Renal pelvis (tissue), 1 donor: ENCODE measurements at regions not wholly inside any gene's neighbourhood (a gene's known extent, or its start where the extent isn't known, plus 50 kb on each side); places are given as distances from the start of the nearest gene placed in this dataset.

Source experiments
- DNase-seq: peaks from one replicate; pipeline ENCODE4 v3.0.0-alpha.2; 2013

DNA sequence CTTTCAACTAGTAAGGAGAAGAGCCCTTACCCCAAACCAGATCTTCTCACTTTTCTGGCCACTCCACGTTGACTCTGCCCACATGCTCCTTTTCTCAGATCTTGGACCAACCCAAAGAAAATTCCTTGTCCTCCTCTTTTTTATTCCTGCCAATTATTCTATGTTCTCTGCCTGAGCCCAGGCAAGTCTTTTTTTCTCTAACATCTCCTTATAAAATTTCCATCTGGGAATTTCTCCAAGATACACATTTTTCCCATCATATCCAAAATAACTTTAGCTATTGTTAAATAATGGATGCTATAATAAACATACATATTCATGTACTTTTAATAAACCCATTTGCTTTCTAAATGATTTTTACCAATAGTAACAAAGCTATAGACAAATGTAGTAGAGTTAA, 726.0 kb upstream of the ZNF385D start:
- no peak for DNase-seq

DNA sequence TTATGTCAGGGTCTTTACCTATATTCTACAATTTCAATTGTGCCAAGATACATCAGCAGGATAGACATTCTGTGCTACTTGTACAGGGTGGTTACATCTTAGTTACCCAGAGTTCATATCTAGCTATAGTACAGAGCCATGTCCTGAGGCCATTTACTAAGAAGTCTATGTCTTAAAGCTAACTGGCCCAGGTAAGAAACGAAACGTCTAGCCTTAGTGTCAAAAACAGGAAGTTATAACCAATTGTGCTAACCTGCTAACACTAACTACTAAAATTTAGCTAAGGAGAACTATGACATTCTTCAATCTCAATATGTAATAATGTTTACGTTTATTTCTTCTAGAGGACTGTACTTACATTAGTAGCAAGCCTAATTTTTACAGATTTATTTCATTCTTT, 717.2 kb upstream of the UBE2E2 start:
- no peak for DNase-seq

DNA sequence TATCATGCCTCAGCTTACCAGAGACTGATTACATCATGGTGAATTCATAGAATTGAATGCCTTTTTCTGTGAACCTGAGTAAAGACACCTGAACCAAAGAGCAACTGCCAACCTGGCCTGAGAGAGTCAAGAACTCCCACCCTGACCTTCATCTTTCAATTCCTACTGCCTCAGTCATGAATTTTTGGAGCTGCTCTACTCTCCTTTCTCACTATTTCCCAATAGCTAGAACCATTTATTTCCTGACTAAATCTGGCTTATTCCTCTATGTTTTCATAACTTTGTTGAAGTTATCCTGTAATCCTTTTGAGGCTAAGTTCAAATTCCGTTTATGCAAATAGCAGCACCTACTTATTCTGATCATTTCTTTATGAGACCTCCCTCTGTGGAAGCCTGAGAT, 712.4 kb upstream of the UBE2E2 start:
- no peak for DNase-seq

DNA sequence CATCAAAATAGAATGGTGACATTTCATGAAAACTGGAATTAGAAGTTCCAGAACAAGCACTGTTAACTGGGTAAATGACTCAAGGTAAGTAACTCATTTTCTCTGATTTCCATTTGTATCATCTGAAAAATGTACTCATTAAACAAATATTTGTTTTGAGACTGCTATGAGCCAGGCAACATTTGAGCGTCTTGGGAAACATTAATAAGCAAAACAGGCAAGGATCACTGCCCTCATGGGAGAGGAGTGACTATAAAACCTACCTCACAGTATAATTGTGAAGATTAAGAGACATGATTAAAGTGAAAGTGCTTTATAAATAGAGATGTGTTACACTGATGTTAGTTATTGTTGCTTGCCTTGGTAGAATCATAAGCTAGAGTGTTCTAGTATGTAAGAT, 711.8 kb upstream of the UBE2E2 start:
- no peak for DNase-seq

DNA sequence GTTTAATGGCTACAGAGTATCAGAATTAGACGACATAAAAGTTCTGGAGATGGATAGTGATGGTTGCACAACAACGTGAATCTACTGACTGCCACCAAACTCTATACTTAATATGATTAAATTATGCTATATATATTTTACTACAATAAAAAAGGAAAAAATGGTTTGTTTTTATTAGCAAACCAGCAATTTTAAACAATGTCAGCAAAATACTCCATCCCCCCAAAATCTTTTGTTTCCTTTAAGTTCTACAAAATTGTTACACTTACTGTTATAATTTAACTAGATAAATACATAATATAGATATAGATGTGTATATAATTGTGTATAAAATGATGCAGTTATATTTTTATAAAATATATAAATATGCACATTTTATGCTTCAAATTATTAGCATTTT, 710.8 kb upstream of the UBE2E2 start:
- DNase-seq = no peak

DNA sequence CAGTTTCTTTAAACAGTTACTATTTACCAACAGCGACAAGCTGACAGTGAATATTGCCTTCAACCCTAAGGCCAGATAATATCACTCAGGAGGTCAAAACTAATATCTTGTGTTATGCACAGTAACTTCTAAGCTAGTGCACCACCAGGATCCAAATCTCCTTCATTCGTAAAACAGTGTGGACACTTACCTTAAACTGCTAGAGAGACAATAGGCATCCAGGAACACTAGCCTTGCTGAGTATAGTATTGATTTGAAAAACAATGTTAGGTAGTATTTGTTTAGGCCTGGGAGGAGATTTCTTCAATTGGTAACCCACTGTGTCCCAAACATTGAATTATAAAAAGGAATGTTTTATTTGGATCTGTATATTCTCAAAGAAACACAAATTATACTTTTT, 707.9 kb upstream of the UBE2E2 start:
- no peak for DNase-seq

DNA sequence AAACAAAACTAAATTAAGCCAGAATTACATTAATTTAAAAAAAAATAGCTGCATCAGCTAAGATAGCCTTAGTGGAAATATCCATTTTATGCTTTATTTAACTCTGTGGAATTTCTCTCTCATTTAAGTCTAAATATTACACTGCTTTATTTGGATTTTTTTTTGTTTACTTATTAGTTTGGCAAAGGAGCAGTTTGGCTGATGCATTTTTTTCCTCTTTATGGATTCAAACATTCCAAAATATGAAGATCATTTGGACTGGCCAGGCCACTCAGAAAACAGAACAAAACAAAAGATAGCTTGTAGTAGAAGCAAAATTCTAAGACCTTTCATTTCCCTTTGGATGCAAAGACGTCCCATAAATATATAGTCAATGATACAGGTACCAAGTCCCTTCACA, 707.3 kb upstream of the UBE2E2 start:
- no peak for DNase-seq

DNA sequence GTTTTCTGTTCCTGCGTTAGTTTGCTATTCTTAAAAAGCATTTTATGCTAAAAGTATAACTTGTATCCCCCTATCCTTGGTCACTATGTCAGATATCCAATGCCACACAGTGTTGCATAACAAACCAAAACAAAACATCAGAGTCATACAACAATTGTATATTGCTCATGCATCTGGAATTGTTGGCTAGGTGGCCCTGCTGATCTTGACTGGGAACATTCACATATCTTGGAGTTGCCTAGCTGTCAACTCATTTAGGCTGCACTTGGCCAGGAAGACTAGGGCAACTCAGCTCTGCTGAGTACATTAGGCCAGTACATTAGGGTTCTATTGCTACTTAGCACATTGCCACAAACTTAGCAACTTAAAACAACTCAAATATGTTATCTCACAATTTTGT, 706.5 kb upstream of the UBE2E2 start:
- no peak for DNase-seq

DNA sequence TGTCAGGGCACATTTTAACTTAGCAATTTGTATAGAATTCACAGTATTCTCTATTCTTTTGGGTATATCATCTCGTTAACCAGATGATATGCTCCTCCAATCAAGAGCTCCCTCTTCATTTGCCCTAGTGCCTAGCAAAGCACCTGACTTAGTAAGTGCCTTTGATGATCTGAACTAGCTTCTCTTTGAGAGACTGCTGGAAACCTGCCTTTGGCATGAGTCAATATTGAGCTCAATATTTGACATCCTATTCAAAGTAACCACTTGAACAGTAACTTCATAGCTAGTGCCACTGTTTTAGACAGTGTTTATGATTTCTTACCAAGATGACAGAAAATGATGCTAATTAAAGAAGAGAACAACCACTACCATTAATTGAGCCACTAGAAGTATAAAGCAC, 696.3 kb upstream of the UBE2E2 start:
- DNase-seq = no peak

DNA sequence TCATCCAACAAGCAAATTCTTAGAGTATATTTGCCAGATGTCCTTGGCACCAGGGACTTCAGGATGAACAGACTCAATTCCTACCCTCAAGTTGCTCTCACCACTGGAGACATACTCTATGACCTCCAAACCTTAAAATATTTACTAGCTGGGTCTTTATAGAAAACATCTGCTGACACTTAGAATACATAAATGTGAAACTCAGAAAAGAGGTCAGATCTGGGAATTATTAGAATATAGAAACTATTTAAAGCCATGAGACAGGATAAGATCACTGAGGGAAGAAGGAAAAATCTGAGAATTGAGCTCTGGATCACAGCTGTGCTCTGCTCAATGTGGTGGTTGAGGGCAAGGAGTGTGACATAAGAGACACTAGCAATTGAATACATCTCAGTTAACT, 695.4 kb upstream of the UBE2E2 start:
- DNase-seq = no peak

DNA sequence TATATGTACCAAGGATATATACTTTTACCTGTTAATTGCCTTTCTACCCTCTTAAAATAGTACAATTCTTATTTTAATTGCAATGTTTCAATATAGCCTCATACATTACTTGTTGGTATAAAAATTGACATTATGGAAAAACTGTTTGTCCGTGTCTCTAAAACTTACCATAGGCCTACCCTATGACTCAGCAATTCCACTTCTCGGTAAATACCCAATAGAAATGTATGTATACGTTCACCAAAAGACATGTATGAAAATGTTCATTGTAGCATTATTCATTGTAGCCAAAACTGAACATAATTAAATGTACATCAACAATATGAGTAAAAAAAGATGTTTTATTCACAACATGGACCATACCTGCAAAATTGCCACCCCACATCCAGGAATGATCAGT, 679.2 kb upstream of the UBE2E2 start:
- no peak for DNase-seq

DNA sequence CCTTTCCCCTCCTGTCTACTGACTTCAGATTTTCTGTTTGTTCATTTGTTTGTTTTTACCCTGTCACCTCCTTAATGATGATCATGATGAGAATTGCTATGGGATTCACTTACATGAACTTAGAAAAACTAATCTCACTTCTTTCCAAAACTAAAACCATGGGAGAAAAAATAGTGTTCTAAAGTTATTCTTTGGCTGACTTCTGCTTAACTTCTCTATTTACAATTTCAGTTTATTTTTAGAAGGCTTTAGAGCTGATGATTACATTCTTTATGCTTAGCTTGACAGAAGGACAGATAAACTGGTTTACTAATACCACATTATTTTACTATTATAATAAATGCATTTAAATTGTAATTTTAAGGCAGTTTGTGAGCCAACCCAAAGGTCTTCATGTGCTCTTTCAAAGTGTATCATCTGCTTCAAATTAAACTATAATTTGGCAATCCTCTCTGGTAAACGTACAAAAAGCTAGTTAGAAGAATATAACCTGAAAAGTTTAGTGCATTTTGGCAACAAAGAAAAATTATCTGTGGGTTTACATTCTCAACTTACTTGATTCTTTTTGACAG, 676.8 kb upstream of the UBE2E2 start:
- DNase-seq = no peak

DNA sequence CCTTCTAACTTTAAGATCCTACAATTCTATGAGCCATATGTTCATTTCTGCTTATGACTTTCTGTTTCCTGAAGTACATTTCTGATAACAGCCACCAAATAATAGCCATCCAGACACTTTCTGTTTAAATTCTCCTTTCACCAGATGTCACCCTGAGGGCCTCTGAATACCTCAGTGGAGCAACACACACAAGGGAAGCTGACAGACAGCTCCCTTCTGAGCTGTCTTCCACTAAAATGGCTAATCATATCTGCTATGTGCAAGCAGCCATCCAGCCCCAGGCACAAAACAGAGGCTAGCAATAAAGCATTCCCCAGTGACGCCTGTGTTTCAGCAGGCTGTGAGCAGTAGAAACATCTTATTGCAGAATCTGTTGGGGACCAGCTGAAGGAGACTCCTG, 666.6 kb upstream of the UBE2E2 start:
- no peak for DNase-seq

DNA sequence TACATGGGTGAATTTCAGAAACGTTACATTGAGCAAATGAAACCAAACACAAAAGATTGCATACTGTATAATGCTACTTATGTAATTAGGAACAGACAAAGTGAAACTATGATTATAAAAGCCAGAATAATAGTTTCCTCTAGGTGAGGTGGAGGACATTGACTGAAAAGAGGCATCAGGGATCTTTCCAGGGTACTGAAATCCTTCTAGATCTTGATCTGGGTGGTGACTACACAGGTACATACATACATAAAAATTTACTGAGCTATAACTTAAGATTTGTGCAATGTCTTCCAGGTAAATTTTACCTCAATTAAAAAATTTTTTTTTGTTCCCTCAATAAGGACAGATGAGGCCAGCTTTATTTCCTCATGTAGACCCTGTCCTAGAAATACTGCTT, 665.6 kb upstream of the UBE2E2 start:
- no peak for DNase-seq

DNA sequence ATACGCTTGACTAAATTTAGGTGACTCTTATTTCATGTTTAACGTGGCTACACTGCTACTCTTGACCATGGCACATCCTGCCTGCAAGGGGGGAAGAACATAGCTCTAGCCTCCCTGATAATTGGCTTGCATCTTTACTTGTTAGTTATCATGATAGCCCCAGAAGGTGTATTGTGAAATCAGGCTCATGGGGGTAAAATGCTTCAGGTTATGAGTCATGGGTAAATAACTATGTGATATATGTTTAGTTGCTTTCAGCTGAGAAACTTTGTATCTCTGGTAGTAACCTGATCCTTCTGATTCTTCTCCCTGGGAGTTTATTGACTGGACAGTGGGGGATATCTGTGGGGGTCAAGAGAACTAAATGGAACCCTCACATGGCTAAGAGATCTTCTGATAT, 660.8 kb upstream of the UBE2E2 start:
- no peak for DNase-seq

DNA sequence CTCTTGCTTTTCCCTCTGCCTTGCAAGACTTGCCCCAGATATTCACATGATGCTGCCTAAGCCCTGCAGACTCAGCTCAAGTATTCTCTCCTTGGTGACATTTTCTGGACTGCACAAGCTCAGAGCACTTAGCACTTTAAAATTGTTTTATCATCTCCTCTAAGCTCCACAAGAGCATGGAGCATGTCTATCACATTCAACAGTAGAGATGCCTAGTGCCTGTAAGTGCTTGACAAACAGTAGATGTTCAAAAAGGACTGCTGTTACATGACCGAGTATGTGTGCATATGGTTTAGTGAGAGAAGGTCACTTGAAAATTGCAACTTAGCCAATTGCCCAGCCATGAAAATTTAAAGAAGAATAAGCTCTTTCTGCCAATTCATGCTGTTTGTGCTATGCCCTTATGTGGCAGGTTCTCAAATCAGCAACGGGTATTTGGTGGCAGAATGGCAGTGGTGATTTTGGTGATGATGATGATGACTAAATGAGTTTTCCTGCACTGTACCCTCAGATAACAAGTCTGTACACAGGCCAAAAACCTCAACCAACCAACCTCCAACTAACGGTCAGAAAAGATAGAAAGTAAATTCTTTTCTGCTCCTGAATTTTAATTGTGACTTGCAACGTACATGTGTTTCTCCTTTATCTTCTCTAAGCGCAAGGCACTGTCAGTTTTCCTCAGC, 647.2 kb upstream of the UBE2E2 start:
- no peak for DNase-seq

DNA sequence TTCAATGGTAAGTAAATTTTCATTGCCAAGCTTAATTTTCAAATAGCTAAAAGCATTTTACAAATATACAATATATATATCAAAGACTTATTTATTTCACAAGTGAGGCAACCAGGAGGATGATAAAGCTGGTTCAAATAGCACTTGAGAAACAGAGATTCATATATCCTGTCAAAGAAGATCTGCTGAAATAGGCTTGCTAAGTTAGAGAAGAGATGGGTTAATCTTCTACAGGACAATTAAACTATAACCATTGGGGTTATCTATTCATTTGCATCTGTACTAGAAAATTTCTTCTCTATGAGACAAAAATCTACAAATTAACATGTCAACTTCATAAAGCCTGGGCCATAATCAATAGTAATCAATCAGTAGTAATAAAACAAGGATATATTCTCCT, 637.7 kb upstream of the UBE2E2 start:
- no peak for DNase-seq

DNA sequence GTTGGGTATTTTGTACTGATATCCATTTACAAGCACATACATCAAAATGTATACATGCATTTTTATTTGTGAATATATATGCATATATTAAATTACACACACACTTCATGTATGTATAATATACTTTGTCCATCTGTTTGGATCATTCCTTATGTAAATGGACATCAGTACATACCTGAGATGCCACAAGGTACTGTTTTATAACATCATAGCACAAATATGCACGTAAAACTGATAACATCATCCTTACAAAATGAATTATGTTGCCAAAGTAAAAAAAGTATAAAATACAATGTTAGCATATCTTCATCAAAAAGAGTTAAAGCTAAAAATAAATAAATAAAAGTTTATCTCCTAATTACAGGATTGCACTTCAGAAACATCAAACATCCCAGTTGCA, 634.8 kb upstream of the UBE2E2 start:
- DNase-seq = no peak

DNA sequence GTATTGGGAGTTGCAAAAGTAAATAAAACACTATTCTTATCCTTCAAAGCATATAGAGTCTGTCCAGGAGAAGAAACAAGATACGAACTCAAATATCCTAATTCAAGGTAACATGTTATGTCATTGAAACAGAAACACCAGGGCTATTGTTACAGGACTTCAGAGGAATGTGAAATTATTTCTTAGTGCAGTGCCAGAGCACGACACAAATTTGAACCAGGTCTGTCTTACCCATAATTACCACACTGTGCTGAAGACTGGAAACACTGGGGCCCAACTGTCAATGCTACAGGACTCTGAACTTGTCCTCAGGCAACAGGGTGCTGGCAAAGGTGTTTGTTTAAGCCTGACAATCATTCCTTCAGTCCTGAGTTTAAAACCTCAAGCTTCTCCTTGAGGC, 633.6 kb upstream of the UBE2E2 start:
- no peak for DNase-seq

DNA sequence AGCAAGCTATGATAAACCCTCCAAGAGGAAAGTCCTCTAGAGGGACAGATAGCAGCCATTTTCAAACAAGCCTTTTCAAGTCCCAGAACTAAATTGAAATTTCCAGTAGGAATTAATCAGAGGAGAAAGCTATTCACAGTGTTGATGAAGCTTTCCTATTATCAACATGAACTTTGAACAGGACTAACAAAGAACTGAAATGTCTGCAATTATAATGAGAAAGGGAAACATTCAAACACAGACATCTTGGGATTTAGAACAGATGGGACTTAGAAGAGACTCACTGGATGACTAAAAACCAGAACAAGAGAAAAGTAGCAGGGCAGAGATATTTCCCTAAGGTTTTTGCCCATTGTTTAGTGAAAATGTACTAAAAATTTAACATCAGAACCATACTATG, 622.1 kb upstream of the UBE2E2 start:
- DNase-seq = no peak

DNA sequence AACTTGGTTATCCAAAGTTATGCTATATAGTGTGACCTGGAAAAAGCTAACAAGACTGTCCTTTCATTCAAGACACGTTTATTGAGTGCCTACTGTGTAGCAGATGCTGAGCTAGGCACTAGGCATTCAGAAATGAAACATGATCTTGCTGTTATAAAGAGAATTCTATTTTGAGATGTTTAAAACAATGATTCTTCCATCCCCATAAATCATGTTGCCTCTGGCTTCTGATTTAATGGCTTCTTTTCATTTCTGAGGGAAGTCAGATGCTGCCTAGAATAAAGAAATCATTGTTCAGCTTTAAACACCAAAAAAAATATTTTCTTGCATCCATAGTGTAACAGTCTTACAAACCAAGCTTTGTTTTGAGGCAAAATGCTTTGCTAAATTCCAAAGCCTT, 620.9 kb upstream of the UBE2E2 start:
- peak; percentile 42 for DNase-seq

DNA sequence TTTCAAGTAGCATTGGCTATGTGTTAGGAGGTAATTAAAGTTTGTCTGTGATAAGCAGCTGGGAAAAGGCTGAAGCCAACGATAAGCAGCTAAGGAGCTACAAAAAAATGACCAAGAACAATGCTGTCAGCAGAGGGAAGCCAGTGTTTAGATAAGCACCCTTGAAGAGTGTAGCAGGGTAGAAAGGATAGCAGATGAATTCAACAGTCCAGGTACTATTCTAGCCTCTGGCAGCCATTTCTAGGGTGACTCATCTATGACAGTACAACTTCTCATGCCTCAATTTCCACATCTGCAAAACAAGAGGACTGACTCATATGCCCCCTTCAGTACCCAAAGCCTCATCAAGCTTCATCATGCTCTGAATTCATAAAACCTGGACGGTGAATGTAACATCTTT, 617.6 kb upstream of the UBE2E2 start:
- DNase-seq = no peak

DNA sequence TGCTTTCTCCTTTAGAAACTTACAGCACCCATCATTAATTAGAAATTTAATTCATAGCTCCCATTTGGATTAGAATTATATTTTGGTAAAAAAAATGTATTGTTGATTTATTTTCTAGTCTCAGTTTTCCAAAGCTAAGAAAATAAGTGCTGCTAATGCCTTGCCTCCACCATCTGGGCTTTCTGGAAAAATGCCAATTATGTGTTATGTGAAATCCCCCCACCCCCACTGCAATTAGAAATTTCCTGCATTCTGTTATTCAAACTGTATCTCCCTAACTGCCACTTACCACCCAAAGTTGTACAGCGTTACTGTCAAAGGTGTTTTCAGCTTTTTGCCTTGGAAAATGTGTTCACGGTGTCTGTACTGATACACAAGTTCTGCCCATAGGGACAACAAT, 617.2 kb upstream of the UBE2E2 start:
- DNase-seq = peak; percentile 17

DNA sequence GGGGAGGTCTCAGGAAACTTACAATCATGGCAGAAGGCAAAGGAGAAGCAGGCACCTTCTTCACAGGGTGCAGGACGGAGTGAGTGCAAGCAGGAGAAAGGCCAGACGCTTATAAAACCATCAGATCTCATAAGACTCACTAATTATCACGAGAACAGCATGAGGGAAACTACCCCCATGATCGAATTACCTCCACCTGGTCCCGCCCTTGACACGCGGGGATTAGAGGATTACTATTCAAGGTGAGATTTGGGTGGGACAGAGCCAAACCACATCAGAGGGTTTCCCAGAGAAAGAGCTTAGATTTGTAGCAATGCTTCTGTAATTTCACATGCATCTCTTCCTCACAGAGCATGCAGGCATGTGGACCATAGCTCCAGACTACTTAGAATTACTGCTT, 615.7 kb upstream of the UBE2E2 start:
- no peak for DNase-seq

DNA sequence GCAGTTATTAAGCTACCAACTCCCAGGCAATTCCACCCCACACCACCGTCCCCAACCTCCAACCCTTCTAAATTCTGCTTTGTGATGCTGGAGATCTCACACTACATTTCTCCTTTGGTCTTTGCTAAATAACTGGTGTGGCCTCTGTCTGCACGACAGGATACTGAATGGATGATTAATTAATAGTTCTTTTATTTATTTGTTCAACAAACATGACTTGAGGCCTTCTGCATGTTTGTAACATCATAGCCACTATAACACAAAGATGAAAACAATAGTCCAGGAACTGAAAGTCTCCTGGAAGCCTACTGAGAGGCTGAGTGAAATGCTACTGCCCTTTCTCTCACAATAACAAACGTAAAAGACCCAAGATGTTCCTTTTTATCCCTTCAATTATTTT, 609.5 kb upstream of the UBE2E2 start:
- no peak for DNase-seq
